Stomach (tissue), 8 donors: ENCODE measurements at regions not wholly inside any gene's neighbourhood (a gene's known extent, or its start where the extent isn't known, plus 50 kb on each side); places are given as distances from the start of the nearest gene placed in this dataset.

Source experiments
- DNase-seq, 2 donors: peaks; one replicate each; pipeline versions ENCODE4 v3.0.0 to v3.0.0-alpha.2; 2013 to 2019
- H3K27ac ChIP-seq, 5 donors: fragments of 200-600 bp in 4 of 5; sonication (generic) in 4 of 5; one replicate each; pipeline ENCODE4 v1.5.1; 2013 to 2019; ENCODE audit warnings: mild to moderate bottlenecking in 1 of 5, moderate library complexity in 1 of 5
- H3K27me3 ChIP-seq, 3 donors: fragments of 200-600 bp; sonication (generic); one replicate each; pipeline ENCODE4 v1.5.1; 2017 to 2019; ENCODE audit warnings: mixed run types in 1 of 3
- H3K36me3 ChIP-seq, 4 donors: fragments of 200-600 bp; sonication (generic); 1 replicate in 3 of 4; 2 replicates in 1 of 4; pipeline ENCODE4 v1.5.1; 2016 to 2019
- H3K4me1 ChIP-seq, 4 donors: fragments of 200-600 bp; sonication (generic); one replicate each; pipeline ENCODE4 v1.5.1; 2016 to 2019
- H3K4me3 ChIP-seq, 4 donors: fragments of 200-600 bp; sonication (generic) in 3 of 4; one replicate each; pipeline ENCODE4 v1.5.1; 2016 to 2019; ENCODE audit warnings: mild to moderate bottlenecking in 1 of 4
- H3K9me3 ChIP-seq, 4 donors: fragments of 200-600 bp; sonication (generic); one replicate each; pipeline ENCODE4 v1.5.1; 2016 to 2019
- CTCF ChIP-seq, 7 experiments: fragments of 450-650 bp in 4 of 7; fragments of 200-600 bp in 3 of 7; sonication (generic) in 3 of 7; IDR thresholded peaks; one replicate each; pipeline ENCODE4 v1.5.1; 2016 to 2019; ENCODE audit warnings: antibody characterized with exemption in 7 of 7, control low read depth in 2 of 7, mild to moderate bottlenecking in 1 of 7
- EP300 ChIP-seq: sonication (generic); formaldehyde crosslinking; IDR thresholded peaks from one replicate; pipeline ENCODE4 v1.6.1; 2017; ENCODE audit warnings: antibody characterized with exemption
- POLR2A ChIP-seq, 4 donors: fragments of 450-650 bp; IDR thresholded peaks; one replicate each; pipeline ENCODE4 v1.6.1; 2016; ENCODE audit warnings: antibody characterized with exemption in 4 of 4, control low read depth in 2 of 4, mild to moderate bottlenecking in 1 of 4, moderate library complexity in 1 of 4
- POLR2AphosphoS5 ChIP-seq, 3 donors: sonication (generic); formaldehyde crosslinking; IDR thresholded peaks; one replicate each; pipeline ENCODE4 v1.6.1; 2016; ENCODE audit warnings: antibody characterized with exemption in 3 of 3
- WGBS, 5 donors: extraction: QIAGEN DNeasy Blood & Tissue Kit in 3 of 5; methylation state at CpG; one replicate each; pipeline versions ENCODE4 v1.1.5 to v1.1.7; 2013 to 2018; 5-methylcytosine and 5-hydroxymethylcytosine counted together
- intact Hi-C: fragments of 100-400 bp; cut with DNase I; formaldehyde crosslinking; loops from one replicate; pipeline ENCODE4 v1.15.1; 2023; ENCODE audit warnings: low total_unique reads
- donor health status: healthy with polysubstance abuse.
- donor health status: Bipolar disorder and iron deficiency.
- donor health status: healthy.

GRCh38 chr5:3251784-3252183, 343.8 kb upstream of the IRX1 start:
- WGBS, 5 donors: 30 to 37% (median 34%) methylated on average over 4 to 5 of the region's 5 CpGs
- no peak for TF ChIP-seq EP300
- no peak for TF ChIP-seq POLR2AphosphoS5 (IDR thresholded peaks at IDR 0.05)
- no peak for TF ChIP-seq CTCF (IDR thresholded peaks at IDR 0.05)
- TF ChIP-seq POLR2A (IDR thresholded peaks at IDR 0.05): no peak
- intact Hi-C loops: no loop called here
- Histone ChIP-seq H3K4me3 (no peak overlapping the region), H3K36me3 (no peaks in the 10 kb centered on the region), H3K4me1 (no peaks in the 10 kb centered on the region), H3K27me3 (peaks cover 0 to 8% (median 0%) of the 10 kb centered on the region in 3 donors), H3K27ac (no peak overlapping the region), H3K9me3 (no peaks in the 10 kb centered on the region)
- no peak for DNase-seq

- no peak for DNase-seq
- Histone ChIP-seq H3K27ac (no peak overlapping the region), H3K4me1 (no peaks in the 10 kb centered on the region), H3K9me3 (peaks cover 0 to 3% (median 0%) of the 10 kb centered on the region in 4 donors), H3K4me3 (no peak overlapping the region), H3K36me3 (no peaks in the 10 kb centered on the region), H3K27me3 (peaks cover 0 to 8% (median 0%) of the 10 kb centered on the region in 3 donors)
- TF ChIP-seq EP300: no peak
- no peak for TF ChIP-seq POLR2AphosphoS5 (IDR thresholded peaks at IDR 0.05)
- TF ChIP-seq CTCF (IDR thresholded peaks at IDR 0.05): no peak
- TF ChIP-seq POLR2A (IDR thresholded peaks at IDR 0.05): no peak
- WGBS, 5 donors: 60 to 80% (median 75%) methylated on average over 2 of the region's 2 CpGs
- intact Hi-C loops: no loop called here
Measured at GRCh38 chr5:3249401-3249800, 346.2 kb upstream of the IRX1 start.

GRCh38 chr5:3237276-3237868, 358.3 kb upstream of the IRX1 start:
- WGBS, 5 donors: 79 to 93% (median 91%) methylated on average over 4 to 11 of the region's 11 CpGs
- Histone ChIP-seq H3K27me3 (no peaks in the 10 kb centered on the region), H3K4me3 (no peak overlapping the region), H3K4me1 (no peaks in the 10 kb centered on the region), H3K9me3 (peaks cover 0 to 28% (median 9%) of the 10 kb centered on the region in 4 donors), H3K27ac (no peak overlapping the region), H3K36me3 (no peaks in the 10 kb centered on the region)
- DNase-seq: no peak
- intact Hi-C loops: no loop called here
- no peak for TF ChIP-seq CTCF (IDR thresholded peaks at IDR 0.05)
- TF ChIP-seq EP300: no peak
- no peak for TF ChIP-seq POLR2A (IDR thresholded peaks at IDR 0.05)
- TF ChIP-seq POLR2AphosphoS5 (IDR thresholded peaks at IDR 0.05): no peak

GRCh38 chr5:3234566-3234965, 361.1 kb upstream of the IRX1 start:
- Histone ChIP-seq H3K27me3 (no peaks in the 10 kb centered on the region), H3K9me3 (peaks cover 0 to 16% (median 6%) of the 10 kb centered on the region in 4 donors), H3K4me3 (no peak overlapping the region), H3K4me1 (no peaks in the 10 kb centered on the region), H3K36me3 (no peaks in the 10 kb centered on the region), H3K27ac (no peak overlapping the region)
- intact Hi-C loops: no loop called here
- TF ChIP-seq POLR2A (IDR thresholded peaks at IDR 0.05) (no peak), CTCF (IDR thresholded peaks at IDR 0.05) (no peak), EP300 (no peak), POLR2AphosphoS5 (IDR thresholded peaks at IDR 0.05) (no peak)
- WGBS, 5 donors: 86 to 97% (median 96%) methylated on average over 9 of the region's 9 CpGs
- no peak for DNase-seq
